Neural cell (in vitro differentiated cells): ENCODE measurements at regions not wholly inside any gene's neighbourhood (a gene's known extent, or its start where the extent isn't known, plus 50 kb on each side); places are given as distances from the start of the nearest gene placed in this dataset.

Source experiments
- H2AFZ ChIP-seq: fragments of 200-600, 300-800 bp; sonication (generic), shearing (Covaris generic); 2 replicates; pipeline ENCODE4 v1.6.0; 2014; ENCODE audit warnings: low read depth, mild to moderate bottlenecking, antibody characterized with exemption, low read length, moderate library complexity
- H3F3A ChIP-seq: fragments of 200-600 bp; shearing (Covaris generic); 2 replicates; pipeline ENCODE4 v1.6.1; 2016; ENCODE audit warnings: mild to moderate bottlenecking, moderate library complexity, mixed read lengths, antibody characterized with exemption, low read length; ENCODE audit not compliant: insufficient read depth, poor library complexity, severe bottlenecking
- H3K27ac ChIP-seq: fragments of 200-600, 300-800 bp; sonication (generic), shearing (Covaris generic); 2 replicates; pipeline ENCODE4 v1.5.1; 2014; ENCODE audit warnings: mild to moderate bottlenecking, low read length, moderate library complexity
- H3K27me3 ChIP-seq: fragments of 300-800, 200-600 bp; sonication (generic), shearing (Covaris generic); 2 replicates; pipeline ENCODE4 v1.6.0; 2014; ENCODE audit warnings: mild to moderate bottlenecking, low read depth, low read length, moderate library complexity; ENCODE audit not compliant: insufficient read depth
- H3K36me3 ChIP-seq: fragments of 300-800, 200-600 bp; sonication (generic), shearing (Covaris generic); 2 replicates; pipeline ENCODE4 v1.5.1; 2014; ENCODE audit warnings: mild to moderate bottlenecking, antibody characterized with exemption, low read length, moderate library complexity; ENCODE audit not compliant: insufficient read depth
- H3K4me2 ChIP-seq: fragments of 300-800, 200-600 bp; sonication (generic), shearing (Covaris generic); 2 replicates; pipeline ENCODE4 v1.6.0; 2014; ENCODE audit warnings: mild to moderate bottlenecking, low read length
- H3K4me3 ChIP-seq: fragments of 300-800, 200-600 bp; sonication (generic), shearing (Covaris generic); 2 replicates; pipeline ENCODE4 v1.5.1; 2014; ENCODE audit warnings: mild to moderate bottlenecking, low read length, moderate library complexity
- H3K79me2 ChIP-seq: fragments of 200-600 bp; shearing (Covaris generic); replicated peaks from 2 replicates; pipeline ENCODE4 v1.6.0; 2014; ENCODE audit warnings: mild to moderate bottlenecking, low read length, moderate library complexity; ENCODE audit not compliant: insufficient read depth
- H3K9ac ChIP-seq: fragments of 300-800, 200-600 bp; sonication (generic), shearing (Covaris generic); 2 replicates; pipeline ENCODE4 v1.6.1; 2016; ENCODE audit warnings: mild to moderate bottlenecking, low read length, mixed read lengths
- H3K9me2 ChIP-seq: fragments of 200-600 bp; shearing (Covaris generic); 2 replicates; pipeline ENCODE4 v1.6.1; 2016; ENCODE audit warnings: mild to moderate bottlenecking, low read length, mixed read lengths; ENCODE audit not compliant: insufficient read depth
- H3K9me3 ChIP-seq: fragments of 200-600, 300-800 bp; sonication (generic), shearing (Covaris generic); 2 replicates; pipeline ENCODE4 v1.6.1; 2016; ENCODE audit warnings: mild to moderate bottlenecking, mixed run types, low read length, moderate library complexity, mixed read lengths
- H4K20me1 ChIP-seq: fragments of 200-600 bp; shearing (Covaris generic); 2 replicates; pipeline ENCODE4 v1.6.1; 2016; ENCODE audit warnings: mild to moderate bottlenecking, mixed run types; ENCODE audit not compliant: insufficient read depth
- EP300 ChIP-seq: fragments of 450-650 bp; conservative IDR thresholded peaks from 2 replicates; pipeline ENCODE4 v1.6.1; 2014; ENCODE audit warnings: antibody characterized with exemption, mild to moderate bottlenecking, moderate library complexity; ENCODE audit not compliant: poor library complexity, severe bottlenecking
- EZH2 ChIP-seq: fragments of 200-600, 300-800 bp; shearing (Covaris generic), sonication (generic); IDR thresholded peaks from 2 replicates; pipeline ENCODE4 v1.6.1; 2014; ENCODE audit warnings: antibody characterized with exemption, low read length, borderline replicate concordance, mild to moderate bottlenecking; ENCODE audit not compliant: insufficient read depth, poor library complexity, severe bottlenecking
- MXI1 ChIP-seq: fragments of 450-650 bp; conservative IDR thresholded peaks from 2 replicates; pipeline ENCODE4 v1.6.1; 2014; ENCODE audit warnings: antibody characterized with exemption, mild to moderate bottlenecking; ENCODE audit not compliant: poor library complexity, severe bottlenecking
- POLR2AphosphoS5 ChIP-seq: IDR thresholded peaks from 2 replicates; pipeline ENCODE4 v1.6.1; 2012
- RAD21 ChIP-seq: fragments of 450-650 bp; conservative IDR thresholded peaks from 2 replicates; pipeline ENCODE4 v1.6.1; 2014; ENCODE audit warnings: antibody characterized with exemption, mild to moderate bottlenecking, moderate library complexity
- SMC3 ChIP-seq: fragments of 450-650 bp; conservative IDR thresholded peaks from 2 replicates; pipeline ENCODE4 v1.6.1; 2014; ENCODE audit warnings: antibody characterized with exemption, mild to moderate bottlenecking, moderate library complexity; ENCODE audit not compliant: poor library complexity
- TAF1 ChIP-seq: IDR thresholded peaks from 2 replicates; pipeline ENCODE4 v1.6.1; 2012; ENCODE audit warnings: low read depth
- TF ChIP-seq, protein P1 (sequence below): fragments of 450-650 bp; IDR thresholded peaks from 2 replicates; pipeline ENCODE4 v1.5.1; 2014; ENCODE audit warnings: antibody characterized with exemption, mild to moderate bottlenecking, moderate library complexity; ENCODE audit not compliant: poor library complexity, severe bottlenecking
- TF ChIP-seq, protein P2 (sequence below): IDR thresholded peaks from 2 replicates; pipeline ENCODE4 v1.6.1; 2012; ENCODE audit warnings: borderline replicate concordance

DNA sequence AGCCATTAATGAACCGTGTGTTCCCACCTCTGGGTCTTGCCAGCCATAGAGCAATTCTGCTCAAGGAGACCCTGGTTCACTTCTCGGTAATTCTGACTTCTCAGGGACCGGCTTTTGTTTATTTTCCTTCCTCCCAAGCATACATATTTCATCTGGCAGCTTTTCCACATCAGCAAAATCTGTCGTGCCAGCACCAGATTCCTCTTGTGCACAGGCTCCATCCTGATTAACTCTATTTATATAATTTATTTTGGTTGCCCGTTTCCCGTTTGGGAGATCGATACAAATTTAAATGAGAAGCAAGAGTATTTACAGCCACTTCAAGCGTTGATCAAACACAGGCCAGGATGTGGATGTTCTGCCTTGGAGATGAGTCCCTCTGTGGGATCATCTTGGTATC, 161.9 kb upstream of the XYLT1 start:
- H4K20me1 ChIP-seq, result no peaks in the 10 kb centered on the region
- H3K9me3 ChIP-seq, result no peaks in the 10 kb centered on the region
- H3K9me2 ChIP-seq, result no peaks in the 10 kb centered on the region
- H3K36me3 ChIP-seq, result no peaks in the 10 kb centered on the region
- H3K4me3 ChIP-seq, result no peak overlapping the region
- no peaks in the 10 kb centered on the region for H3K27me3 ChIP-seq
- TF ChIP-seq MXI1 (no peak), EZH2 (no peak), TAF1 (no peak), RAD21 (no peak), EP300 (no peak), SMC3 (no peak), POLR2AphosphoS5 (no peak)
- TF ChIP-seq, protein P1, sequence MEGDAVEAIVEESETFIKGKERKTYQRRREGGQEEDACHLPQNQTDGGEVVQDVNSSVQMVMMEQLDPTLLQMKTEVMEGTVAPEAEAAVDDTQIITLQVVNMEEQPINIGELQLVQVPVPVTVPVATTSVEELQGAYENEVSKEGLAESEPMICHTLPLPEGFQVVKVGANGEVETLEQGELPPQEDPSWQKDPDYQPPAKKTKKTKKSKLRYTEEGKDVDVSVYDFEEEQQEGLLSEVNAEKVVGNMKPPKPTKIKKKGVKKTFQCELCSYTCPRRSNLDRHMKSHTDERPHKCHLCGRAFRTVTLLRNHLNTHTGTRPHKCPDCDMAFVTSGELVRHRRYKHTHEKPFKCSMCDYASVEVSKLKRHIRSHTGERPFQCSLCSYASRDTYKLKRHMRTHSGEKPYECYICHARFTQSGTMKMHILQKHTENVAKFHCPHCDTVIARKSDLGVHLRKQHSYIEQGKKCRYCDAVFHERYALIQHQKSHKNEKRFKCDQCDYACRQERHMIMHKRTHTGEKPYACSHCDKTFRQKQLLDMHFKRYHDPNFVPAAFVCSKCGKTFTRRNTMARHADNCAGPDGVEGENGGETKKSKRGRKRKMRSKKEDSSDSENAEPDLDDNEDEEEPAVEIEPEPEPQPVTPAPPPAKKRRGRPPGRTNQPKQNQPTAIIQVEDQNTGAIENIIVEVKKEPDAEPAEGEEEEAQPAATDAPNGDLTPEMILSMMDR, result no peak
- TF ChIP-seq, protein P2, sequence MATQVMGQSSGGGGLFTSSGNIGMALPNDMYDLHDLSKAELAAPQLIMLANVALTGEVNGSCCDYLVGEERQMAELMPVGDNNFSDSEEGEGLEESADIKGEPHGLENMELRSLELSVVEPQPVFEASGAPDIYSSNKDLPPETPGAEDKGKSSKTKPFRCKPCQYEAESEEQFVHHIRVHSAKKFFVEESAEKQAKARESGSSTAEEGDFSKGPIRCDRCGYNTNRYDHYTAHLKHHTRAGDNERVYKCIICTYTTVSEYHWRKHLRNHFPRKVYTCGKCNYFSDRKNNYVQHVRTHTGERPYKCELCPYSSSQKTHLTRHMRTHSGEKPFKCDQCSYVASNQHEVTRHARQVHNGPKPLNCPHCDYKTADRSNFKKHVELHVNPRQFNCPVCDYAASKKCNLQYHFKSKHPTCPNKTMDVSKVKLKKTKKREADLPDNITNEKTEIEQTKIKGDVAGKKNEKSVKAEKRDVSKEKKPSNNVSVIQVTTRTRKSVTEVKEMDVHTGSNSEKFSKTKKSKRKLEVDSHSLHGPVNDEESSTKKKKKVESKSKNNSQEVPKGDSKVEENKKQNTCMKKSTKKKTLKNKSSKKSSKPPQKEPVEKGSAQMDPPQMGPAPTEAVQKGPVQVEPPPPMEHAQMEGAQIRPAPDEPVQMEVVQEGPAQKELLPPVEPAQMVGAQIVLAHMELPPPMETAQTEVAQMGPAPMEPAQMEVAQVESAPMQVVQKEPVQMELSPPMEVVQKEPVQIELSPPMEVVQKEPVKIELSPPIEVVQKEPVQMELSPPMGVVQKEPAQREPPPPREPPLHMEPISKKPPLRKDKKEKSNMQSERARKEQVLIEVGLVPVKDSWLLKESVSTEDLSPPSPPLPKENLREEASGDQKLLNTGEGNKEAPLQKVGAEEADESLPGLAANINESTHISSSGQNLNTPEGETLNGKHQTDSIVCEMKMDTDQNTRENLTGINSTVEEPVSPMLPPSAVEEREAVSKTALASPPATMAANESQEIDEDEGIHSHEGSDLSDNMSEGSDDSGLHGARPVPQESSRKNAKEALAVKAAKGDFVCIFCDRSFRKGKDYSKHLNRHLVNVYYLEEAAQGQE, result no peak
- no peak overlapping the region for H2AFZ ChIP-seq
- H3K9ac ChIP-seq, result no peak overlapping the region
- H3K4me2 ChIP-seq, result no peak overlapping the region
- H3K79me2 ChIP-seq, result no peaks in the 10 kb centered on the region
- no peaks in the 10 kb centered on the region for H3F3A ChIP-seq
- no peak overlapping the region for H3K27ac ChIP-seq

- Histone ChIP-seq H3K9me3 (no peaks in the 10 kb centered on the region), H3K27me3 (no peaks in the 10 kb centered on the region), H4K20me1 (no peaks in the 10 kb centered on the region), H3F3A (no peaks in the 10 kb centered on the region), H3K36me3 (no peaks in the 10 kb centered on the region), H3K9ac (no peak overlapping the region), H3K27ac (no peak overlapping the region), H3K9me2 (no peaks in the 10 kb centered on the region), H2AFZ (no peak overlapping the region), H3K4me2 (no peak overlapping the region), H3K4me3 (no peak overlapping the region), H3K79me2 (no peaks in the 10 kb centered on the region)
- TF ChIP-seq, protein P1, result no peak
- TF ChIP-seq RAD21 (no peak), EP300 (no peak), EZH2 (no peak), MXI1 (no peak), SMC3 (no peak)
- TF ChIP-seq, protein P2, result no peak
Measured at GRCh38 chr16:17629936-17630335, 159.2 kb upstream of the XYLT1 start.
